ENCODE measurements at regions not wholly inside any gene's neighbourhood (a gene's known extent, or its start where the extent isn't known, plus 50 kb on each side); places are given as distances from the start of the nearest gene placed in this dataset.

DNA sequence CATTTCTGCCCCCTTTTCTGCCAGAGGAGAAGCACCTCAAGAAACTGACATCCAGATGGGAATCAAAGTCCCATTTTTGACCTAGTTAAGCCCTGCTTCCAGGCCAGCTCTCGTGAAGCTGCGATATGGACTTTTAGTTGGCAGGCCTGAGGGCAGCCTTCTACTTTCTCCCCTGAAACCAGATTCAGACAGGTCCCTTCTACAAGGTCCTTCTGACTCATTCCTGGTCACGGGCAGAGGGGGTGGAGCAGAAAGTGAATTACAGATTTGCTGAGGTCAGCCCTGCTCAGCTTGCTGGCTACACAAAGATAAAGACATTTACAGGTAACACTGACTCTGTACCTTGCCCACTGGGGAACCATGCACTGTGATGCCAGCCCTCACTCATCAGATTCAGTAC, 52.8 kb upstream of the TUT7 start:
- CTCF ChIA-PET: interaction anchor here (5.6 kb wide), 1 partner anchor 7 kb away, joined by 49 read pairs; no protein-coding TSS in a partner anchor
- Histone ChIP-seq H3K27me3 (ENCODE audit: insufficient read depth) (no peaks in the 10 kb centered on the region), H3K36me3 (replicated peaks in 1 of 2; ENCODE audit: control insufficient read depth in 1 of 2, insufficient read depth in 2 of 2, low read length in 1 of 2) (no peaks in the 10 kb centered on the region), H3F3A (replicated peaks; ENCODE audit: insufficient read depth) (no peaks in the 10 kb centered on the region), H3K9me2 (no peaks in the 10 kb centered on the region), H3K79me2 (ENCODE audit: insufficient read depth) (no peaks in the 10 kb centered on the region), H2AFZ (ENCODE audit: low read depth) (no peak overlapping the region), H3K4me2 (no peak overlapping the region), H3K27ac (ENCODE audit: low read depth in 2 of 2, low read length in 1 of 2) (no peak overlapping the region), H3K4me3 (ENCODE audit: low read depth in 2 of 2, low read length in 1 of 2) (no peak overlapping the region), H3K9me3 (no peaks in the 10 kb centered on the region), H4K20me1 (ENCODE audit: insufficient read depth) (no peaks in the 10 kb centered on the region), H3K4me1 (ENCODE audit: control insufficient read depth in 1 of 2, insufficient read depth in 2 of 2, low read depth in 1 of 2, low read length in 1 of 2) (peaks cover 0 to 16% of the 10 kb centered on the region in 2 experiments; a peak in 1 of 4 replicates), H3K9ac (no peak overlapping the region)
- WGBS (ENCODE audit: low lambda C conversion rate): 60% methylated on average over 3 of the region's 3 CpGs
- TF ChIP-seq GATA2 (CRISPR knock-in tag; IDR thresholded peaks at IDR 0.05) (no peak), FOXJ3 (CRISPR knock-in tag; IDR thresholded peaks at IDR 0.05) (no peak), SMC3 (IDR thresholded peaks at IDR 0.05; ENCODE audit: low read depth, low read length) (no peak), GABPA (IDR thresholded peaks at IDR 0.05; ENCODE audit: low read depth) (no peak), MXI1 (IDR thresholded peaks at IDR 0.05; ENCODE audit: low read depth, low read length) (no peak), FOSL2 (IDR thresholded peaks at IDR 0.05; ENCODE audit: borderline replicate concordance, low read depth) (peak; percentile 50; the same call in 1 of the 2 replicates), NRF1 (IDR thresholded peaks at IDR 0.05; ENCODE audit: low read depth, low read length) (no peak), NFIC (IDR thresholded peaks at IDR 0.05; ENCODE audit: borderline replicate concordance) (no peak)
- no peak for DNase-seq
- POLR2A ChIA-PET: no interaction called here

DNA sequence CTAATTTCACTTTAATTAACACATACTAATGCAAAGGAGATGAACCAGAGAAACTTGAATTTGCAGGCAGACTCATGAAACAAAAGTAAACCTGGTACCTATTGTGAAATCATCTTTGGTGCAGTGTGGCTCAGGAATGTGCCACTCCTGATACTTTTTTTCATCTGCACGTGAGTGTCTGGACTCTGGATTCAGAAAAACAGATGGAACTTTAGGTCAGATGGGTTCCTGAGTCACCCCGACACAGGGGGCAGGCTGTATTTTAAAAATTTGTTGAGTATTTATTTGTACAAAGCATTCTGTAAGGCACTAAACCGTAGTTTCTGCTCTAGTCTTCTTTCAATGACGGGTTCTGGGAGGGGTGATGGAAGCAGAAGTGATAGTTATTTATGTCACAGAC, 52.2 kb upstream of the TUT7 start:
- ChIA-PET CTCF (interaction anchor here (5.6 kb wide), 1 partner anchor 8 kb away, joined by 49 read pairs; no protein-coding TSS in a partner anchor), POLR2A (no interaction called here)
- no peak for TF ChIP-seq FOXJ3 (CRISPR knock-in tag; IDR thresholded peaks at IDR 0.05)
- no peak for TF ChIP-seq EZH2phosphoT487 (IDR thresholded peaks at IDR 0.05; ENCODE audit: borderline replicate concordance, low read depth)
- TF ChIP-seq SMC3 (IDR thresholded peaks at IDR 0.05; ENCODE audit: low read depth, low read length): no peak
- no peak for TF ChIP-seq NFIC (IDR thresholded peaks at IDR 0.05; ENCODE audit: borderline replicate concordance)
- TF ChIP-seq, protein P1, sequence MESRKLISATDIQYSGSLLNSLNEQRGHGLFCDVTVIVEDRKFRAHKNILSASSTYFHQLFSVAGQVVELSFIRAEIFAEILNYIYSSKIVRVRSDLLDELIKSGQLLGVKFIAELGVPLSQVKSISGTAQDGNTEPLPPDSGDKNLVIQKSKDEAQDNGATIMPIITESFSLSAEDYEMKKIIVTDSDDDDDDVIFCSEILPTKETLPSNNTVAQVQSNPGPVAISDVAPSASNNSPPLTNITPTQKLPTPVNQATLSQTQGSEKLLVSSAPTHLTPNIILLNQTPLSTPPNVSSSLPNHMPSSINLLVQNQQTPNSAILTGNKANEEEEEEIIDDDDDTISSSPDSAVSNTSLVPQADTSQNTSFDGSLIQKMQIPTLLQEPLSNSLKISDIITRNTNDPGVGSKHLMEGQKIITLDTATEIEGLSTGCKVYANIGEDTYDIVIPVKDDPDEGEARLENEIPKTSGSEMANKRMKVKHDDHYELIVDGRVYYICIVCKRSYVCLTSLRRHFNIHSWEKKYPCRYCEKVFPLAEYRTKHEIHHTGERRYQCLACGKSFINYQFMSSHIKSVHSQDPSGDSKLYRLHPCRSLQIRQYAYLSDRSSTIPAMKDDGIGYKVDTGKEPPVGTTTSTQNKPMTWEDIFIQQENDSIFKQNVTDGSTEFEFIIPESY (IDR thresholded peaks at IDR 0.05; ENCODE audit: borderline replicate concordance, low read depth): no peak
- no peak for TF ChIP-seq RAD21 (IDR thresholded peaks at IDR 0.05; ENCODE audit: low read length)
- TF ChIP-seq JUND (IDR thresholded peaks at IDR 0.05): no peak
- TF ChIP-seq, protein P2, sequence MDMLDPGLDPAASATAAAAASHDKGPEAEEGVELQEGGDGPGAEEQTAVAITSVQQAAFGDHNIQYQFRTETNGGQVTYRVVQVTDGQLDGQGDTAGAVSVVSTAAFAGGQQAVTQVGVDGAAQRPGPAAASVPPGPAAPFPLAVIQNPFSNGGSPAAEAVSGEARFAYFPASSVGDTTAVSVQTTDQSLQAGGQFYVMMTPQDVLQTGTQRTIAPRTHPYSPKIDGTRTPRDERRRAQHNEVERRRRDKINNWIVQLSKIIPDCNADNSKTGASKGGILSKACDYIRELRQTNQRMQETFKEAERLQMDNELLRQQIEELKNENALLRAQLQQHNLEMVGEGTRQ (IDR thresholded peaks at IDR 0.05; ENCODE audit: borderline replicate concordance, low read depth, low read length): no peak
- TF ChIP-seq, protein P3, sequence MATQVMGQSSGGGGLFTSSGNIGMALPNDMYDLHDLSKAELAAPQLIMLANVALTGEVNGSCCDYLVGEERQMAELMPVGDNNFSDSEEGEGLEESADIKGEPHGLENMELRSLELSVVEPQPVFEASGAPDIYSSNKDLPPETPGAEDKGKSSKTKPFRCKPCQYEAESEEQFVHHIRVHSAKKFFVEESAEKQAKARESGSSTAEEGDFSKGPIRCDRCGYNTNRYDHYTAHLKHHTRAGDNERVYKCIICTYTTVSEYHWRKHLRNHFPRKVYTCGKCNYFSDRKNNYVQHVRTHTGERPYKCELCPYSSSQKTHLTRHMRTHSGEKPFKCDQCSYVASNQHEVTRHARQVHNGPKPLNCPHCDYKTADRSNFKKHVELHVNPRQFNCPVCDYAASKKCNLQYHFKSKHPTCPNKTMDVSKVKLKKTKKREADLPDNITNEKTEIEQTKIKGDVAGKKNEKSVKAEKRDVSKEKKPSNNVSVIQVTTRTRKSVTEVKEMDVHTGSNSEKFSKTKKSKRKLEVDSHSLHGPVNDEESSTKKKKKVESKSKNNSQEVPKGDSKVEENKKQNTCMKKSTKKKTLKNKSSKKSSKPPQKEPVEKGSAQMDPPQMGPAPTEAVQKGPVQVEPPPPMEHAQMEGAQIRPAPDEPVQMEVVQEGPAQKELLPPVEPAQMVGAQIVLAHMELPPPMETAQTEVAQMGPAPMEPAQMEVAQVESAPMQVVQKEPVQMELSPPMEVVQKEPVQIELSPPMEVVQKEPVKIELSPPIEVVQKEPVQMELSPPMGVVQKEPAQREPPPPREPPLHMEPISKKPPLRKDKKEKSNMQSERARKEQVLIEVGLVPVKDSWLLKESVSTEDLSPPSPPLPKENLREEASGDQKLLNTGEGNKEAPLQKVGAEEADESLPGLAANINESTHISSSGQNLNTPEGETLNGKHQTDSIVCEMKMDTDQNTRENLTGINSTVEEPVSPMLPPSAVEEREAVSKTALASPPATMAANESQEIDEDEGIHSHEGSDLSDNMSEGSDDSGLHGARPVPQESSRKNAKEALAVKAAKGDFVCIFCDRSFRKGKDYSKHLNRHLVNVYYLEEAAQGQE (IDR thresholded peaks at IDR 0.05; ENCODE audit: low read depth, low read length): no peak
- no peak for TF ChIP-seq RXRA (IDR thresholded peaks at IDR 0.05; ENCODE audit: borderline replicate concordance, low read depth)
- no peak for TF ChIP-seq YY1 (IDR thresholded peaks at IDR 0.05; ENCODE audit: low read depth)
- TF ChIP-seq, protein P4, sequence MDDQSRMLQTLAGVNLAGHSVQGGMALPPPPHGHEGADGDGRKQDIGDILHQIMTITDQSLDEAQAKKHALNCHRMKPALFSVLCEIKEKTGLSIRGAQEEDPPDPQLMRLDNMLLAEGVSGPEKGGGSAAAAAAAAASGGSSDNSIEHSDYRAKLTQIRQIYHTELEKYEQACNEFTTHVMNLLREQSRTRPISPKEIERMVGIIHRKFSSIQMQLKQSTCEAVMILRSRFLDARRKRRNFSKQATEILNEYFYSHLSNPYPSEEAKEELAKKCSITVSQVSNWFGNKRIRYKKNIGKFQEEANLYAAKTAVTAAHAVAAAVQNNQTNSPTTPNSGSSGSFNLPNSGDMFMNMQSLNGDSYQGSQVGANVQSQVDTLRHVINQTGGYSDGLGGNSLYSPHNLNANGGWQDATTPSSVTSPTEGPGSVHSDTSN (IDR thresholded peaks at IDR 0.05): no peak
- no peak for TF ChIP-seq TEAD4 (IDR thresholded peaks at IDR 0.05; ENCODE audit: borderline replicate concordance, insufficient read depth)
- no peak for TF ChIP-seq EP300 (IDR thresholded peaks at IDR 0.05; ENCODE audit: borderline replicate concordance in 1 of 2, low read depth in 1 of 2, low read length in 1 of 2)
- TF ChIP-seq, protein P5, sequence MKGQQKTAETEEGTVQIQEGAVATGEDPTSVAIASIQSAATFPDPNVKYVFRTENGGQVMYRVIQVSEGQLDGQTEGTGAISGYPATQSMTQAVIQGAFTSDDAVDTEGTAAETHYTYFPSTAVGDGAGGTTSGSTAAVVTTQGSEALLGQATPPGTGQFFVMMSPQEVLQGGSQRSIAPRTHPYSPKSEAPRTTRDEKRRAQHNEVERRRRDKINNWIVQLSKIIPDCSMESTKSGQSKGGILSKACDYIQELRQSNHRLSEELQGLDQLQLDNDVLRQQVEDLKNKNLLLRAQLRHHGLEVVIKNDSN (IDR thresholded peaks at IDR 0.05; ENCODE audit: borderline replicate concordance, low read depth): no peak
- peaks cover 0 to 16% of the 10 kb centered on the region in 2 experiments; a peak in 1 of 4 replicates for H3K4me1 ChIP-seq (ENCODE audit: control insufficient read depth in 1 of 2, insufficient read depth in 2 of 2, low read depth in 1 of 2, low read length in 1 of 2)
- no peaks in the 10 kb centered on the region for H4K20me1 ChIP-seq (ENCODE audit: insufficient read depth)
- H3K36me3 ChIP-seq (replicated peaks in 1 of 2; ENCODE audit: control insufficient read depth in 1 of 2, insufficient read depth in 2 of 2, low read length in 1 of 2): no peaks in the 10 kb centered on the region
- no peaks in the 10 kb centered on the region for H3K79me2 ChIP-seq (ENCODE audit: insufficient read depth)
- H3K9me2 ChIP-seq: no peaks in the 10 kb centered on the region
- H3K9me3 ChIP-seq: no peaks in the 10 kb centered on the region
- H3K27ac ChIP-seq (ENCODE audit: low read depth in 2 of 2, low read length in 1 of 2): no peak overlapping the region
- no peaks in the 10 kb centered on the region for H3K27me3 ChIP-seq (ENCODE audit: insufficient read depth)
- H3K4me2 ChIP-seq: peak overlapping the region; percentile 61; the same call in 1 of the 2 replicates
- 59% methylated on average over 4 of the region's 4 CpGs for WGBS (ENCODE audit: low lambda C conversion rate)
- H3K9ac ChIP-seq: no peak overlapping the region
- DNase-seq: no peak
- no peaks in the 10 kb centered on the region for H3F3A ChIP-seq (replicated peaks; ENCODE audit: insufficient read depth)
- H2AFZ ChIP-seq (ENCODE audit: low read depth): no peak overlapping the region
- H3K4me3 ChIP-seq (ENCODE audit: low read depth in 2 of 2, low read length in 1 of 2): no peak overlapping the region

Measured in SK-N-SH (cell line).